A673 (cell line): ENCODE measurements at regions not wholly inside any gene's neighbourhood (a gene's known extent, or its start where the extent isn't known, plus 50 kb on each side); places are given as distances from the start of the nearest gene placed in this dataset.
"Not testable (repeated sequence)": the region's sequence is repeated elsewhere in the genome, so short reads cannot be mapped to it uniquely, and the experiment has no call there.

Experiments
- CTCF ChIP-seq: fragments of 300-800, 200-600 bp; sonication (generic); conservative IDR thresholded peaks from 2 replicates; pipeline ENCODE4 v1.5.1; 2017; ENCODE audit warnings: low read depth, mild to moderate bottlenecking, antibody characterized with exemption, low read length, moderate library complexity, mixed read lengths
- EZH2 ChIP-seq: fragments of 200-600 bp; sonication (generic); IDR thresholded peaks from 2 replicates; pipeline ENCODE4 v1.6.1; 2017; ENCODE audit warnings: borderline replicate concordance, low read depth, mild to moderate bottlenecking, mixed read lengths, antibody characterized with exemption, low read length; ENCODE audit not compliant: poor library complexity, severe bottlenecking

- not testable (repeated sequence) for TF ChIP-seq CTCF, EZH2
Measured at GRCh38 chr2:130266836-130267235, 68.6 kb upstream of the TUBA3E start.
